H1 (cell line): ENCODE measurements at regions not wholly inside any gene's neighbourhood (a gene's known extent, or its start where the extent isn't known, plus 50 kb on each side); places are given as distances from the start of the nearest gene placed in this dataset.

Experiments used
- CTCF ChIA-PET: fragments of 300-600 bp; sonication (Branson Sonifier 250); formaldehyde crosslinking; loops from one replicate; lab custom pipeline; 2021; ENCODE audit not compliant: partially characterized antibody; lab: Charles Lee
- POLR2A ChIA-PET: fragments of 300-600 bp; sonication (Branson Sonifier 250); formaldehyde crosslinking; loops from one replicate; lab custom pipeline; 2021; ENCODE audit warnings: inconsistent platforms; ENCODE audit not compliant: partially characterized antibody; lab: Charles Lee
- DNase-seq, 2 experiments: peaks; one replicate each; pipeline versions ENCODE4 v3.0.0 to v3.0.0-alpha.2; 2010 to 2022; ENCODE audit warnings: low spot score in 2 of 2, low read depth in 1 of 2, mixed read lengths in 1 of 2
- FAIRE-seq: peaks from 2 replicates; lab custom pipeline; 2011; peaks lifted over from hg19 to GRCh38; lab: Jason Lieb, UNC
- H2AFZ ChIP-seq: 2 replicates; pipeline ENCODE4 v1.8.1; 2012; ENCODE audit warnings: low read length, inconsistent platforms
- H2AK5ac ChIP-seq: 2 replicates; pipeline ENCODE4 v1.6.1; 2013; ENCODE audit warnings: low read depth, low read length
- H2BK120ac ChIP-seq: replicated peaks from 2 replicates; pipeline ENCODE3; 2013; ENCODE audit warnings: low read depth, low read length, inconsistent platforms
- H2BK12ac ChIP-seq: 2 replicates; pipeline ENCODE4 v1.6.1; 2013; ENCODE audit warnings: low read depth, low read length
- H2BK15ac ChIP-seq: 2 replicates; pipeline ENCODE4 v1.6.1; 2013; ENCODE audit warnings: low read length
- H2BK20ac ChIP-seq: 2 replicates; pipeline ENCODE4 v1.6.1; 2013; ENCODE audit warnings: low read length
- H2BK5ac ChIP-seq: 2 replicates; pipeline ENCODE4 v1.6.1; 2013; ENCODE audit warnings: low read depth, low read length
- H3K14ac ChIP-seq: 2 replicates; pipeline ENCODE4 v1.6.1; 2013; ENCODE audit warnings: inconsistent platforms; ENCODE audit not compliant: insufficient read length
- H3K18ac ChIP-seq: 2 replicates; pipeline ENCODE4 v1.6.1; 2013; ENCODE audit warnings: low read length; ENCODE audit errors: extremely low read depth
- H3K23ac ChIP-seq: 2 replicates; pipeline ENCODE4 v1.6.1; 2013; ENCODE audit warnings: inconsistent platforms; ENCODE audit not compliant: insufficient read length
- H3K23me2 ChIP-seq: 2 replicates; pipeline ENCODE4 v1.6.1; 2013; ENCODE audit warnings: low read depth, low read length
- H3K27ac ChIP-seq: 2 replicates; pipeline ENCODE4 v1.6.1; 2011; ENCODE audit warnings: low read depth, low read length, inconsistent platforms
- H3K27me3 ChIP-seq, 4 experiments: replicated peaks in 1 of 4; 1 replicate in 1 of 4; 2 replicates in 3 of 4; pipeline versions ENCODE4 v1.6.1 to v1.8.1; 2011 to 2013; ENCODE audit warnings: low read length in 3 of 4, mild to moderate bottlenecking in 3 of 4, inconsistent platforms in 2 of 4, mixed read lengths in 2 of 4, moderate library complexity in 1 of 4; ENCODE audit not compliant: control insufficient read depth in 3 of 4, insufficient read depth in 3 of 4; ENCODE audit errors: extremely low read depth in 1 of 4
- H3K36me3 ChIP-seq, 4 experiments: 2 replicates each; pipeline versions ENCODE4 v1.6.1 to v1.8.1; 2011 to 2013; ENCODE audit warnings: mild to moderate bottlenecking in 4 of 4, low read length in 3 of 4, moderate library complexity in 2 of 4, control low read depth in 1 of 4, inconsistent platforms in 1 of 4; ENCODE audit not compliant: insufficient read depth in 4 of 4, control insufficient read depth in 2 of 4
- H3K4ac ChIP-seq: replicated peaks from 2 replicates; pipeline ENCODE3; 2013; ENCODE audit warnings: low read length, low read depth, mixed read lengths, inconsistent platforms; ENCODE audit not compliant: insufficient read length
- H3K4me1 ChIP-seq, 4 experiments: replicated peaks in 1 of 4; 1 replicate in 1 of 4; 2 replicates in 3 of 4; pipeline versions ENCODE4 v1.6.1 to v1.8.1; 2011 to 2013; ENCODE audit warnings: low read length in 3 of 4, inconsistent platforms in 2 of 4, mixed read lengths in 1 of 4; ENCODE audit not compliant: insufficient read depth in 4 of 4, control insufficient read depth in 3 of 4
- H3K4me2 ChIP-seq, 2 experiments: 2 replicates each; pipeline versions ENCODE4 v1.6.1 to v1.8.1; 2011 to 2013; ENCODE audit warnings: low read depth in 2 of 2, low read length in 2 of 2, control low read depth in 1 of 2, inconsistent platforms in 1 of 2, mild to moderate bottlenecking in 1 of 2; ENCODE audit not compliant: insufficient read depth in 1 of 2
- H3K4me3 ChIP-seq, 4 experiments: fragments of 200-600, 300-600 bp in 1 of 4; sonication (generic), shearing (Covaris generic), sonication (Bioruptor Twin) in 1 of 4; 2 replicates each; pipeline versions ENCODE4 v1.5.1 to v1.8.1; 2011 to 2016; ENCODE audit warnings: low read length in 4 of 4, low read depth in 3 of 4, control low read depth in 2 of 4, inconsistent platforms in 2 of 4, mild to moderate bottlenecking in 2 of 4, mixed read lengths in 1 of 4, moderate library complexity in 1 of 4; ENCODE audit not compliant: insufficient read depth in 2 of 4; ENCODE audit errors: extremely low read depth in 1 of 4
- H3K56ac ChIP-seq: replicated peaks from 2 replicates; pipeline ENCODE3; 2013; ENCODE audit warnings: low read depth, mild to moderate bottlenecking, mixed read lengths, low read length, inconsistent platforms; ENCODE audit not compliant: insufficient read length
- H3K79me1 ChIP-seq: 2 replicates; pipeline ENCODE4 v1.6.1; 2013; ENCODE audit warnings: low read depth, low read length, control low read depth
- H3K79me2 ChIP-seq, 2 experiments: 2 replicates each; pipeline versions ENCODE4 v1.6.1 to v1.8.1; 2012 to 2013; ENCODE audit warnings: low read length in 2 of 2, mild to moderate bottlenecking in 2 of 2, inconsistent platforms in 1 of 2; ENCODE audit not compliant: insufficient read depth in 2 of 2, control insufficient read depth in 1 of 2
- H3K9ac ChIP-seq, 4 experiments: replicated peaks in 1 of 4; 1 replicate in 1 of 4; 2 replicates in 3 of 4; pipeline versions ENCODE4 v1.6.1 to v1.8.1; 2011 to 2013; ENCODE audit warnings: low read depth in 3 of 4, low read length in 3 of 4, control low read depth in 2 of 4, mild to moderate bottlenecking in 2 of 4, moderate library complexity in 2 of 4, inconsistent platforms in 1 of 4; ENCODE audit errors: extremely low read depth in 1 of 4
- H3K9me3 ChIP-seq, 2 experiments: 2 replicates each; pipeline versions ENCODE4 v1.6.1 to v1.8.1; 2012 to 2013; ENCODE audit warnings: mild to moderate bottlenecking in 2 of 2, moderate library complexity in 2 of 2, control low read depth in 1 of 2, inconsistent platforms in 1 of 2, low read depth in 1 of 2, low read length in 1 of 2, mixed read lengths in 1 of 2; ENCODE audit not compliant: insufficient read depth in 2 of 2
- H4K20me1 ChIP-seq, 2 experiments: replicated peaks in 1 of 2; 2 replicates each; pipeline versions ENCODE3 to v1.8.1; 2011 to 2013; ENCODE audit warnings: inconsistent platforms in 2 of 2, low read length in 2 of 2, mild to moderate bottlenecking in 1 of 2; ENCODE audit not compliant: insufficient read depth in 2 of 2, control insufficient read depth in 1 of 2
- H4K5ac ChIP-seq: 2 replicates; pipeline ENCODE4 v1.6.1; 2013; ENCODE audit warnings: low read length, low read depth, mixed read lengths, inconsistent platforms; ENCODE audit not compliant: insufficient read length
- H4K8ac ChIP-seq: 2 replicates; pipeline ENCODE4 v1.8.0; 2013; ENCODE audit warnings: mild to moderate bottlenecking, moderate library complexity, low read length, inconsistent platforms; ENCODE audit not compliant: insufficient read depth; ENCODE audit errors: extremely low read depth
- H4K91ac ChIP-seq: replicated peaks from 2 replicates; pipeline ENCODE3; 2013; ENCODE audit warnings: low read length, mixed read lengths, inconsistent platforms; ENCODE audit not compliant: insufficient read length
- BCL11A ChIP-seq, 2 experiments: IDR thresholded peaks; one replicate each; pipeline ENCODE4 v1.6.1; 2011; ENCODE audit warnings: low read depth in 2 of 2, low read length in 2 of 2, mild to moderate bottlenecking in 2 of 2
- CREB1 ChIP-seq: IDR thresholded peaks from 2 replicates; pipeline ENCODE4 v1.6.1; 2012; ENCODE audit warnings: inconsistent platforms
- EGR1 ChIP-seq: IDR thresholded peaks from 2 replicates; pipeline ENCODE4 v1.6.1; 2011; ENCODE audit warnings: low read depth, low read length, borderline replicate concordance
- JUN ChIP-seq: IDR thresholded peaks from 2 replicates; pipeline ENCODE4 v1.6.1; 2011; ENCODE audit warnings: low read depth, mild to moderate bottlenecking, improper control_type of control experiment, low read length
- NRF1 ChIP-seq: IDR thresholded peaks from 2 replicates; pipeline ENCODE4 v1.6.1; 2011; ENCODE audit warnings: mild to moderate bottlenecking, low read depth, low read length, improper control_type of control experiment
- POLR2AphosphoS5 ChIP-seq: IDR thresholded peaks from 2 replicates; pipeline ENCODE4 v1.6.1; 2011; ENCODE audit warnings: low read depth, low read length
- RAD21 ChIP-seq, 2 experiments: IDR thresholded peaks in 1 of 2; conservative IDR thresholded peaks in 1 of 2; 2 replicates each; pipeline ENCODE4 v1.6.1; 2011; ENCODE audit warnings: low read depth in 2 of 2, low read length in 2 of 2, improper control_type of control experiment in 1 of 2, inconsistent platforms in 1 of 2, mild to moderate bottlenecking in 1 of 2, moderate library complexity in 1 of 2
- SIRT6 ChIP-seq: IDR thresholded peaks from one replicate; pipeline ENCODE4 v1.7.1; 2012; ENCODE audit warnings: low read length, inconsistent platforms
- TBP ChIP-seq: IDR thresholded peaks from 2 replicates; pipeline ENCODE4 v1.6.1; 2011; ENCODE audit warnings: low read depth, low read length, improper control_type of control experiment
- TCF12 ChIP-seq: IDR thresholded peaks from 2 replicates; pipeline ENCODE4 v1.6.1; 2011; ENCODE audit warnings: low read depth, mild to moderate bottlenecking, low read length
- TEAD4 ChIP-seq: IDR thresholded peaks from 2 replicates; pipeline ENCODE4 v1.6.1; 2012; ENCODE audit warnings: low read depth, low read length, inconsistent platforms, mixed read lengths
- WGBS, 2 experiments: shearing (Covaris generic) in 1 of 2; methylation state at CpG; one replicate each; pipeline versions ENCODE4 v1.1.6 to v1.1.7; 2013 to 2015; ENCODE audit warnings: low lambda C conversion rate in 2 of 2, mixed read lengths in 2 of 2, inconsistent platforms in 1 of 2, low coverage in 1 of 2, missing lambda C conversion rate in 1 of 2; ENCODE audit not compliant: insufficient replicate concordance in 2 of 2, insufficient coverage in 1 of 2, insufficient read length in 1 of 2; ENCODE audit errors: extremely low coverage in 1 of 2, missing lambda C conversion rate in 1 of 2; 5-methylcytosine and 5-hydroxymethylcytosine counted together
- TF ChIP-seq, protein P1 (sequence below): IDR thresholded peaks from 2 replicates; pipeline ENCODE4 v1.6.1; 2012; ENCODE audit warnings: low read length, inconsistent platforms
- TF ChIP-seq, protein P2 (sequence below): IDR thresholded peaks from 2 replicates; pipeline ENCODE4 v1.6.1; 2011; ENCODE audit warnings: low read length, improper control_type of control experiment

DNA sequence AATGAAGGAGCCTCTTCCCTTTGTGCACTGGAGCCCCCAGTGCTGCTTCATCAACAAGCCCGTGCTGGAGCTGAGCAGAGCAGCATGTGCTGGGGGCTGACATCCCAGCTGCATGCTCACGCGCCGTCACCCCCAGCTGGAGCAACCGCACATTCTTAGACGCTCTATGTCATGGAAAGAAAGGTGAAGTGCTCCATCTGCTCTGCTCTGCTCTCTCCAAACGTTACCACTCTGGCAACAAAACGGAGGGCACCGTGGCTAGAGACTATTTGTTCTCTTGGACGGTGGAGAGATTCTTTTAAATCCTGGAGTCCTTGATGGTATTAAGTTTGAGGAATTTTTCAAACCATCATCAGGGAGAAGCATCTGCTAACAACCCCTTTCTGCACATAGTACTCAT is 208.4 kb downstream of the C12orf75 start:
- FAIRE-seq (no peak), DNase-seq (no peak)
- Histone ChIP-seq H3K9ac (no peak overlapping the region), H3K27me3 (no peaks in the 10 kb centered on the region), H3K27ac (no peak overlapping the region), H4K5ac (no peak overlapping the region), H3K9me3 (peaks cover 18% of the 10 kb centered on the region in 2 experiments), H3K4me1 (no peaks in the 10 kb centered on the region), H4K8ac (no peak overlapping the region), H3K4ac (no peak overlapping the region), H4K20me1 (no peaks in the 10 kb centered on the region), H2BK12ac (no peak overlapping the region), H3K36me3 (no peaks in the 10 kb centered on the region), H3K4me3 (no peak overlapping the region), H3K56ac (no peak overlapping the region), H3K14ac (no peak overlapping the region), H2BK120ac (no peak overlapping the region), H3K79me1 (no peaks in the 10 kb centered on the region), H3K23ac (no peak overlapping the region), H2AFZ (no peak overlapping the region), H3K4me2 (no peak overlapping the region), H3K79me2 (no peaks in the 10 kb centered on the region), H2BK20ac (no peak overlapping the region), H2BK5ac (no peak overlapping the region), H2AK5ac (no peak overlapping the region), H4K91ac (no peak overlapping the region), H3K23me2 (no peaks in the 10 kb centered on the region), H2BK15ac (no peak overlapping the region), H3K18ac (no peak overlapping the region)
- POLR2A ChIA-PET, result no interaction called here
- CTCF ChIA-PET, result interaction anchor here (1.4 kb wide), 1 partner anchor 10 kb away, joined by 3 read pairs; no protein-coding TSS in a partner anchor
- 94% methylated on average over 10 of the region's 10 CpGs; no CpG with 5 or more reads in 1 of the 2 experiments for WGBS, 2 experiments
- TF ChIP-seq RAD21 (IDR thresholded peaks at IDR 0.05 in 1 of 2, conservative IDR thresholded peaks at IDR 0.05 in 1 of 2; ENCODE audit: low read depth in 2 of 2, low read length in 2 of 2), result no peak
- no peak for TF ChIP-seq BCL11A (IDR thresholded peaks at IDR 0.05; ENCODE audit: low read depth in 2 of 2, low read length in 2 of 2)
- TF ChIP-seq, protein P1, sequence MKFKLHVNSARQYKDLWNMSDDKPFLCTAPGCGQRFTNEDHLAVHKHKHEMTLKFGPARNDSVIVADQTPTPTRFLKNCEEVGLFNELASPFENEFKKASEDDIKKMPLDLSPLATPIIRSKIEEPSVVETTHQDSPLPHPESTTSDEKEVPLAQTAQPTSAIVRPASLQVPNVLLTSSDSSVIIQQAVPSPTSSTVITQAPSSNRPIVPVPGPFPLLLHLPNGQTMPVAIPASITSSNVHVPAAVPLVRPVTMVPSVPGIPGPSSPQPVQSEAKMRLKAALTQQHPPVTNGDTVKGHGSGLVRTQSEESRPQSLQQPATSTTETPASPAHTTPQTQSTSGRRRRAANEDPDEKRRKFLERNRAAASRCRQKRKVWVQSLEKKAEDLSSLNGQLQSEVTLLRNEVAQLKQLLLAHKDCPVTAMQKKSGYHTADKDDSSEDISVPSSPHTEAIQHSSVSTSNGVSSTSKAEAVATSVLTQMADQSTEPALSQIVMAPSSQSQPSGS, result no peak
- no peak for TF ChIP-seq POLR2AphosphoS5
- TF ChIP-seq TBP, result no peak
- TF ChIP-seq JUN, result no peak
- TF ChIP-seq NRF1, result no peak
- no peak for TF ChIP-seq CREB1
- TF ChIP-seq EGR1, result no peak
- TF ChIP-seq SIRT6, result no peak
- TF ChIP-seq TEAD4, result no peak
- TF ChIP-seq, protein P2, sequence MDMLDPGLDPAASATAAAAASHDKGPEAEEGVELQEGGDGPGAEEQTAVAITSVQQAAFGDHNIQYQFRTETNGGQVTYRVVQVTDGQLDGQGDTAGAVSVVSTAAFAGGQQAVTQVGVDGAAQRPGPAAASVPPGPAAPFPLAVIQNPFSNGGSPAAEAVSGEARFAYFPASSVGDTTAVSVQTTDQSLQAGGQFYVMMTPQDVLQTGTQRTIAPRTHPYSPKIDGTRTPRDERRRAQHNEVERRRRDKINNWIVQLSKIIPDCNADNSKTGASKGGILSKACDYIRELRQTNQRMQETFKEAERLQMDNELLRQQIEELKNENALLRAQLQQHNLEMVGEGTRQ, result no peak
- TF ChIP-seq TCF12, result no peak
